ENCODE measurements at regions not wholly inside any gene's neighbourhood (a gene's known extent, or its start where the extent isn't known, plus 50 kb on each side); places are given as distances from the start of the nearest gene placed in this dataset.

GRCh38 chr5:72646246-72646866 is 139.1 kb upstream of the ZNF366 start:
- TF ChIP-seq, protein P1, sequence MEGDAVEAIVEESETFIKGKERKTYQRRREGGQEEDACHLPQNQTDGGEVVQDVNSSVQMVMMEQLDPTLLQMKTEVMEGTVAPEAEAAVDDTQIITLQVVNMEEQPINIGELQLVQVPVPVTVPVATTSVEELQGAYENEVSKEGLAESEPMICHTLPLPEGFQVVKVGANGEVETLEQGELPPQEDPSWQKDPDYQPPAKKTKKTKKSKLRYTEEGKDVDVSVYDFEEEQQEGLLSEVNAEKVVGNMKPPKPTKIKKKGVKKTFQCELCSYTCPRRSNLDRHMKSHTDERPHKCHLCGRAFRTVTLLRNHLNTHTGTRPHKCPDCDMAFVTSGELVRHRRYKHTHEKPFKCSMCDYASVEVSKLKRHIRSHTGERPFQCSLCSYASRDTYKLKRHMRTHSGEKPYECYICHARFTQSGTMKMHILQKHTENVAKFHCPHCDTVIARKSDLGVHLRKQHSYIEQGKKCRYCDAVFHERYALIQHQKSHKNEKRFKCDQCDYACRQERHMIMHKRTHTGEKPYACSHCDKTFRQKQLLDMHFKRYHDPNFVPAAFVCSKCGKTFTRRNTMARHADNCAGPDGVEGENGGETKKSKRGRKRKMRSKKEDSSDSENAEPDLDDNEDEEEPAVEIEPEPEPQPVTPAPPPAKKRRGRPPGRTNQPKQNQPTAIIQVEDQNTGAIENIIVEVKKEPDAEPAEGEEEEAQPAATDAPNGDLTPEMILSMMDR (IDR thresholded peaks at IDR 0.05) = no peak
- no peak for TF ChIP-seq POLR2A (IDR thresholded peaks at IDR 0.05)

Measured in lower leg skin (tissue), 3 donors.